ENCODE measurements at regions not wholly inside any gene's neighbourhood (a gene's known extent, or its start where the extent isn't known, plus 50 kb on each side); places are given as distances from the start of the nearest gene placed in this dataset.

DNA sequence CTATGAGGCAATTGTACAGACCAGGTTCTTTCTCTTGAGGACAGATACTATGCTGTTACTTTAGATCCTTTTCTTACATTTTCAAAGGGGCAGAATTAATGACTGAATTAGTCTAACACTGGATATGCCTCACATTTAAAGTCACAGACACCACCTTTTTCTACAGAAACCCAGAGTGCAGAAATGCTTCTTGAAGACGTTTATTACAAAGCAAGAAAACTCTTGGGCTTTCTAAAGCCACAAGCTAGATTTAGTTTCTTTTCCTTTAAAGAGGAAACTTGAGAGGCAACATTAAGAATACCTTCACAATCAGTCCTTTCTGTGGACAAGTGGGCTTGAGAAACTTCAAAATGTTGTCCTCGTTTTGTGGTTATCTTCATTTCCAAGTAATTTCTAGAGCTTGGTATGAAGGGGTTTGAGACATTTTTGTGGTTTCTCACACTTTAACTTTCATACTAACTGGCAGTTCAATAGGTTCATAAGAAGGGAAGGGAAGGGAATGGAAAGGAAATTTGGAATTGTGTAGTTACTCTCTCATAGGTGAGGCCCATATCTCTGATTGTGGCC is 527.4 kb downstream of the RASEF start:
- no peak for TF ChIP-seq POLR2AphosphoS5 (IDR thresholded peaks at IDR 0.05)
- TF ChIP-seq POLR2A (IDR thresholded peaks at IDR 0.05): no peak

Measured in breast epithelium (tissue), 3 donors.